Activated T-helper 17 cell treated with anti-CD3 and anti-CD28 coated beads, Interleukin-2, amount 50 U/mL, for 72 hours (primary cell): ENCODE measurements at regions not wholly inside any gene's neighbourhood (a gene's known extent, or its start where the extent isn't known, plus 50 kb on each side); places are given as distances from the start of the nearest gene placed in this dataset.

Source experiments
- ATAC-seq: fragments of 150-1000 bp; cut with Tn5 transposase; replicated peaks from 2 replicates; pipeline ENCODE4 v1.10.0; 2021; ENCODE audit warnings: mild to moderate bottlenecking, moderate library complexity
- H3K27ac Mint-ChIP-seq: one replicate; pipeline ENCODE4 v1.8.0; 2022; ENCODE audit warnings: mixed read lengths
- H3K27me3 Mint-ChIP-seq: one replicate; pipeline ENCODE4 v1.8.0; 2022; ENCODE audit warnings: mixed read lengths
- H3K36me3 Mint-ChIP-seq: one replicate; pipeline ENCODE4 v1.8.0; 2022; ENCODE audit warnings: low read depth, mild to moderate bottlenecking, mixed read lengths
- H3K4me1 Mint-ChIP-seq: one replicate; pipeline ENCODE4 v1.8.0; 2022; ENCODE audit warnings: mixed read lengths
- H3K4me3 Mint-ChIP-seq: one replicate; pipeline ENCODE4 v1.8.0; 2022; ENCODE audit warnings: mild to moderate bottlenecking, mixed read lengths
- H3K9me3 Mint-ChIP-seq: one replicate; pipeline ENCODE4 v1.8.0; 2022; ENCODE audit warnings: mixed read lengths

GRCh38 chr2:239697399-239698164 is 296.8 kb upstream of the HDAC4 start:
- Mint-ChIP-seq H3K4me1 (no peaks in the 10 kb centered on the region), H3K9me3 (no peaks in the 10 kb centered on the region), H3K27ac (no peak overlapping the region), H3K36me3 (no peaks in the 10 kb centered on the region), H3K27me3 (peaks cover 7% of the 10 kb centered on the region), H3K4me3 (no peak overlapping the region)
- no peak for ATAC-seq

- Mint-ChIP-seq H3K4me3 (no peak overlapping the region), H3K36me3 (no peaks in the 10 kb centered on the region)
- ATAC-seq, result no peak
Measured at GRCh38 chr2:239696559-239697207, 295.9 kb upstream of the HDAC4 start.

GRCh38 chr2:239695728-239696240 is 295.0 kb upstream of the HDAC4 start:
- Mint-ChIP-seq H3K27me3 (peaks cover 3% of the 10 kb centered on the region), H3K27ac (no peak overlapping the region), H3K9me3 (no peaks in the 10 kb centered on the region), H3K36me3 (no peaks in the 10 kb centered on the region), H3K4me1 (no peaks in the 10 kb centered on the region), H3K4me3 (no peak overlapping the region)
- no peak for ATAC-seq

More at GRCh38 chr2:239696559-239697207, 295.9 kb upstream of the HDAC4 start:
- Mint-ChIP-seq H3K27me3 (peaks cover 3% of the 10 kb centered on the region), H3K4me1 (no peaks in the 10 kb centered on the region), H3K27ac (no peak overlapping the region), H3K9me3 (no peaks in the 10 kb centered on the region)

- no peak overlapping the region for H3K4me3 Mint-ChIP-seq
- peaks cover 3% of the 10 kb centered on the region for H3K27me3 Mint-ChIP-seq
Measured at GRCh38 chr2:239695106-239695727, 294.4 kb upstream of the HDAC4 start.

GRCh38 chr2:239694487-239694886 is 293.7 kb upstream of the HDAC4 start:
- no peak for ATAC-seq
- Mint-ChIP-seq H3K27ac (no peak overlapping the region), H3K27me3 (no peaks in the 10 kb centered on the region), H3K4me1 (no peaks in the 10 kb centered on the region), H3K36me3 (no peaks in the 10 kb centered on the region), H3K9me3 (no peaks in the 10 kb centered on the region), H3K4me3 (no peak overlapping the region)

More at GRCh38 chr2:239695106-239695727, 294.4 kb upstream of the HDAC4 start:
- Mint-ChIP-seq H3K27ac (no peak overlapping the region), H3K36me3 (no peaks in the 10 kb centered on the region), H3K9me3 (no peaks in the 10 kb centered on the region), H3K4me1 (no peaks in the 10 kb centered on the region)
- ATAC-seq, result no peak

- no peak for ATAC-seq
- Mint-ChIP-seq H3K4me3 (no peak overlapping the region), H3K4me1 (no peaks in the 10 kb centered on the region), H3K36me3 (no peaks in the 10 kb centered on the region), H3K9me3 (no peaks in the 10 kb centered on the region), H3K27ac (no peak overlapping the region), H3K27me3 (no peaks in the 10 kb centered on the region)
Measured at GRCh38 chr2:239693761-239694415, 293.1 kb upstream of the HDAC4 start.

GRCh38 chr2:239693330-239693729 is 292.5 kb upstream of the HDAC4 start:
- Mint-ChIP-seq H3K27me3 (no peaks in the 10 kb centered on the region), H3K36me3 (no peaks in the 10 kb centered on the region), H3K9me3 (no peaks in the 10 kb centered on the region), H3K27ac (no peak overlapping the region), H3K4me3 (no peak overlapping the region), H3K4me1 (no peaks in the 10 kb centered on the region)
- no peak for ATAC-seq

GRCh38 chr2:239692919-239693318 is 292.1 kb upstream of the HDAC4 start:
- no peak overlapping the region for H3K4me3 Mint-ChIP-seq
- no peaks in the 10 kb centered on the region for H3K36me3 Mint-ChIP-seq
- no peaks in the 10 kb centered on the region for H3K9me3 Mint-ChIP-seq
- no peak for ATAC-seq
- H3K27ac Mint-ChIP-seq, result no peak overlapping the region
- no peaks in the 10 kb centered on the region for H3K27me3 Mint-ChIP-seq
- H3K4me1 Mint-ChIP-seq, result no peaks in the 10 kb centered on the region

- H3K4me1 Mint-ChIP-seq, result no peaks in the 10 kb centered on the region
- no peak overlapping the region for H3K4me3 Mint-ChIP-seq
- H3K27me3 Mint-ChIP-seq, result no peaks in the 10 kb centered on the region
- no peak overlapping the region for H3K27ac Mint-ChIP-seq
- H3K36me3 Mint-ChIP-seq, result no peaks in the 10 kb centered on the region
- no peaks in the 10 kb centered on the region for H3K9me3 Mint-ChIP-seq
- no peak for ATAC-seq
Measured at GRCh38 chr2:239692362-239692851, 291.6 kb upstream of the HDAC4 start.

- Mint-ChIP-seq H3K36me3 (no peaks in the 10 kb centered on the region), H3K27ac (no peak overlapping the region), H3K4me3 (no peak overlapping the region), H3K4me1 (no peaks in the 10 kb centered on the region), H3K27me3 (no peaks in the 10 kb centered on the region), H3K9me3 (no peaks in the 10 kb centered on the region)
- no peak for ATAC-seq
Measured at GRCh38 chr2:239691720-239692119, 290.9 kb upstream of the HDAC4 start.

- Mint-ChIP-seq H3K4me1 (no peaks in the 10 kb centered on the region), H3K27ac (no peak overlapping the region), H3K27me3 (no peaks in the 10 kb centered on the region), H3K9me3 (no peaks in the 10 kb centered on the region), H3K4me3 (no peak overlapping the region), H3K36me3 (no peaks in the 10 kb centered on the region)
- no peak for ATAC-seq
Measured at GRCh38 chr2:239690651-239691631, 290.1 kb upstream of the HDAC4 start.

GRCh38 chr2:239689985-239690384 is 289.2 kb upstream of the HDAC4 start:
- no peak for ATAC-seq
- H3K27me3 Mint-ChIP-seq, result peaks cover 4% of the 10 kb centered on the region
- no peak overlapping the region for H3K4me3 Mint-ChIP-seq
- H3K27ac Mint-ChIP-seq, result no peak overlapping the region
- H3K9me3 Mint-ChIP-seq, result no peaks in the 10 kb centered on the region
- H3K36me3 Mint-ChIP-seq, result no peaks in the 10 kb centered on the region
- H3K4me1 Mint-ChIP-seq, result no peaks in the 10 kb centered on the region

- no peak for ATAC-seq
Measured at GRCh38 chr2:239689410-239689809, 288.6 kb upstream of the HDAC4 start.

More at GRCh38 chr2:239689410-239689809, 288.6 kb upstream of the HDAC4 start:
- peaks cover 6% of the 10 kb centered on the region for H3K27me3 Mint-ChIP-seq
- no peak overlapping the region for H3K4me3 Mint-ChIP-seq
- no peaks in the 10 kb centered on the region for H3K4me1 Mint-ChIP-seq
- no peaks in the 10 kb centered on the region for H3K9me3 Mint-ChIP-seq
- no peak overlapping the region for H3K27ac Mint-ChIP-seq
- H3K36me3 Mint-ChIP-seq, result no peaks in the 10 kb centered on the region
